Tibial nerve (tissue), 3 donors: ENCODE measurements at regions not wholly inside any gene's neighbourhood (a gene's known extent, or its start where the extent isn't known, plus 50 kb on each side); places are given as distances from the start of the nearest gene placed in this dataset.

ENCODE experiments used
- CTCF ChIP-seq, 5 experiments: fragments of 200-600 bp in 3 of 5; fragments of 450-650 bp in 2 of 5; sonication (generic) in 3 of 5; IDR thresholded peaks; one replicate each; pipeline ENCODE4 v1.5.1; 2016 to 2019; ENCODE audit warnings: antibody characterized with exemption in 5 of 5, mild to moderate bottlenecking in 3 of 5, moderate library complexity in 2 of 5
- POLR2A ChIP-seq, 2 donors: fragments of 450-650 bp; IDR thresholded peaks; one replicate each; pipeline ENCODE4 v1.6.1; 2017; ENCODE audit warnings: antibody characterized with exemption in 2 of 2, mild to moderate bottlenecking in 2 of 2, moderate library complexity in 2 of 2

- TF ChIP-seq CTCF (IDR thresholded peaks at IDR 0.05), result no peak
- TF ChIP-seq POLR2A (IDR thresholded peaks at IDR 0.05), result no peak
Measured at GRCh38 chr9:113764572-113764971, 111.5 kb upstream of the ZNF618 start.
